Stomach (tissue), 8 donors: ENCODE measurements at regions not wholly inside any gene's neighbourhood (a gene's known extent, or its start where the extent isn't known, plus 50 kb on each side); places are given as distances from the start of the nearest gene placed in this dataset.
A peak's percentile ranks its signal among the peaks of the same experiment; 100 is the strongest.

Source experiments
- DNase-seq, 2 donors: peaks; one replicate each; pipeline versions ENCODE4 v3.0.0 to v3.0.0-alpha.2; 2013 to 2019
- H3K27ac ChIP-seq, 5 donors: fragments of 200-600 bp in 4 of 5; sonication (generic) in 4 of 5; one replicate each; pipeline ENCODE4 v1.5.1; 2013 to 2019; ENCODE audit warnings: mild to moderate bottlenecking in 1 of 5, moderate library complexity in 1 of 5
- H3K27me3 ChIP-seq, 3 donors: fragments of 200-600 bp; sonication (generic); one replicate each; pipeline ENCODE4 v1.5.1; 2017 to 2019; ENCODE audit warnings: mixed run types in 1 of 3
- H3K36me3 ChIP-seq, 4 donors: fragments of 200-600 bp; sonication (generic); 1 replicate in 3 of 4; 2 replicates in 1 of 4; pipeline ENCODE4 v1.5.1; 2016 to 2019
- H3K4me1 ChIP-seq, 4 donors: fragments of 200-600 bp; sonication (generic); one replicate each; pipeline ENCODE4 v1.5.1; 2016 to 2019
- H3K4me3 ChIP-seq, 4 donors: fragments of 200-600 bp; sonication (generic) in 3 of 4; one replicate each; pipeline ENCODE4 v1.5.1; 2016 to 2019; ENCODE audit warnings: mild to moderate bottlenecking in 1 of 4
- H3K9me3 ChIP-seq, 4 donors: fragments of 200-600 bp; sonication (generic); one replicate each; pipeline ENCODE4 v1.5.1; 2016 to 2019
- EP300 ChIP-seq: sonication (generic); formaldehyde crosslinking; IDR thresholded peaks from one replicate; pipeline ENCODE4 v1.6.1; 2017; ENCODE audit warnings: antibody characterized with exemption
- POLR2A ChIP-seq, 4 donors: fragments of 450-650 bp; IDR thresholded peaks; one replicate each; pipeline ENCODE4 v1.6.1; 2016; ENCODE audit warnings: antibody characterized with exemption in 4 of 4, control low read depth in 2 of 4, mild to moderate bottlenecking in 1 of 4, moderate library complexity in 1 of 4
- POLR2AphosphoS5 ChIP-seq, 3 donors: sonication (generic); formaldehyde crosslinking; IDR thresholded peaks; one replicate each; pipeline ENCODE4 v1.6.1; 2016; ENCODE audit warnings: antibody characterized with exemption in 3 of 3
- WGBS, 5 donors: extraction: QIAGEN DNeasy Blood & Tissue Kit in 3 of 5; methylation state at CpG; one replicate each; pipeline versions ENCODE4 v1.1.5 to v1.1.7; 2013 to 2018; 5-methylcytosine and 5-hydroxymethylcytosine counted together
- intact Hi-C: fragments of 100-400 bp; cut with DNase I; formaldehyde crosslinking; loops from one replicate; pipeline ENCODE4 v1.15.1; 2023; ENCODE audit warnings: low total_unique reads
- TF ChIP-seq, protein P1 (sequence below), 7 experiments: fragments of 450-650 bp in 4 of 7; fragments of 200-600 bp in 3 of 7; sonication (generic) in 3 of 7; IDR thresholded peaks; one replicate each; pipeline ENCODE4 v1.5.1; 2016 to 2019; ENCODE audit warnings: antibody characterized with exemption in 7 of 7, control low read depth in 2 of 7, mild to moderate bottlenecking in 1 of 7
- donor health status: healthy with polysubstance abuse.
- donor health status: Bipolar disorder and iron deficiency.
- donor health status: healthy.

DNA sequence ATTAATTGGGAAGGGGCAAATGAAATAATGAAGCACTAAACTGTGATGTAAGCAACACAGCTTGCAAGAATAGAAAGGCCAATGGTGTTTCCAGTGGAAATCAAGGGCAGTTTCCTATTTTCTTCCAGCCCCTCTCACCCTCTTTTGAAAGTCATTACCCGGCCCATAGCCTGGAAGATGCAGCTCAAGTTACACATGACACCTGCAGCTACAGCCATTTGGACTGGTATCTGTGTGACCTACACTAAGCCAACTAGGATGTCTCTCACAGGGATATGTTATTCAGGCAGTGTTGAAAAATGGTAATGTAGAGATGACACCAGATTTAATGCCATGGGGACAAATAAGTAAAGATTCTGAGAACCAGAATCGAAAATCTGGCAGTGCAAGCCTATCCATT lies 439.4 kb upstream of the ZNF462 start:
- Histone ChIP-seq H3K27me3 (no peaks in the 10 kb centered on the region), H3K9me3 (no peaks in the 10 kb centered on the region), H3K4me1 (no peaks in the 10 kb centered on the region), H3K4me3 (no peak overlapping the region), H3K27ac (no peak overlapping the region), H3K36me3 (no peaks in the 10 kb centered on the region)
- TF ChIP-seq EP300 (no peak), POLR2A (IDR thresholded peaks at IDR 0.05) (no peak), POLR2AphosphoS5 (IDR thresholded peaks at IDR 0.05) (no peak)
- TF ChIP-seq, protein P1, sequence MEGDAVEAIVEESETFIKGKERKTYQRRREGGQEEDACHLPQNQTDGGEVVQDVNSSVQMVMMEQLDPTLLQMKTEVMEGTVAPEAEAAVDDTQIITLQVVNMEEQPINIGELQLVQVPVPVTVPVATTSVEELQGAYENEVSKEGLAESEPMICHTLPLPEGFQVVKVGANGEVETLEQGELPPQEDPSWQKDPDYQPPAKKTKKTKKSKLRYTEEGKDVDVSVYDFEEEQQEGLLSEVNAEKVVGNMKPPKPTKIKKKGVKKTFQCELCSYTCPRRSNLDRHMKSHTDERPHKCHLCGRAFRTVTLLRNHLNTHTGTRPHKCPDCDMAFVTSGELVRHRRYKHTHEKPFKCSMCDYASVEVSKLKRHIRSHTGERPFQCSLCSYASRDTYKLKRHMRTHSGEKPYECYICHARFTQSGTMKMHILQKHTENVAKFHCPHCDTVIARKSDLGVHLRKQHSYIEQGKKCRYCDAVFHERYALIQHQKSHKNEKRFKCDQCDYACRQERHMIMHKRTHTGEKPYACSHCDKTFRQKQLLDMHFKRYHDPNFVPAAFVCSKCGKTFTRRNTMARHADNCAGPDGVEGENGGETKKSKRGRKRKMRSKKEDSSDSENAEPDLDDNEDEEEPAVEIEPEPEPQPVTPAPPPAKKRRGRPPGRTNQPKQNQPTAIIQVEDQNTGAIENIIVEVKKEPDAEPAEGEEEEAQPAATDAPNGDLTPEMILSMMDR (IDR thresholded peaks at IDR 0.05) = no peak
- WGBS, 5 donors = 65 to 78% (median 72%) methylated on average over 2 of the region's 2 CpGs
- intact Hi-C loops = no loop called here
- no peak for DNase-seq

DNA sequence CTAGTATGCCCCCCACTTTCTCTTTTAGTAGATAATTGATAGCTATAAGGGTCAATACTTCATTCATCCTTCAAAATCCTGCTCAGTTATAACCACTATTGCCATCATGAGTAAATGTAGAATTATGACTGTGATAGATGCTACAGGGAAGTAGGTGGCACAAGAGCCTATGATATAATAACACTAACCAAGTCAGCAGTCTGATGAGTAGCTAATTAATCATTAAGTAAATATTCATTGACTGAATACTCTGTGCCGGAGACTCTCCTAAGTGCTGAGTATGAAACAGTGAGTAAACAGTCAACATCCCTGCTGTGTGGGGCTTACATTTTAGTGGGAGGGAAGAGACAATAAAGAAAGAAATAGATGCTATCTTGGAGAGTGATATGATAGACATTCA lies 430.3 kb upstream of the ZNF462 start:
- Histone ChIP-seq H3K36me3 (no peaks in the 10 kb centered on the region), H3K27me3 (no peaks in the 10 kb centered on the region), H3K4me1 (no peaks in the 10 kb centered on the region), H3K4me3 (no peak overlapping the region), H3K27ac (no peak overlapping the region), H3K9me3 (no peaks in the 10 kb centered on the region)
- intact Hi-C loops = no loop called here
- WGBS, 5 donors = 50 to 67% (median 65%) methylated on average over 1 of the region's 1 CpG
- no peak for DNase-seq
- TF ChIP-seq POLR2A (IDR thresholded peaks at IDR 0.05) = no peak

DNA sequence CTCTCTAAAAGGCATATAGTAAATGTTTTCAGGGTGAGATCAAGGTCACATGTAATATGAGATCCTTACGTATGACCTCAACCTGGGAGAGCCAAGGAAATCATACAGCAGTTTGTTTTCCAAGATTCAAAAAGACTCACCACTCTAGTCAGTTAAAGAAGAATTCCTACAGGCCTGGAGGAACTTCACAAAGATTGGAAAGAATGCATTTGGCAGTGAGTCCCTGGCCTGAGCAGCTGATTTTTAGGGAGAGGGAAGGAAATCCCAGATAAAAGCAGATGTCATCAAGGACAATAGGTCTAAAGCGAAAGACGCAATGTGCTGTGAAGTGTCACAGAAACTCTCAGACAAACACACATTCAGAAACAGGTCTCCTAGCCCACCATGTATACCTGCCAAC lies 424.0 kb upstream of the ZNF462 start:
- Histone ChIP-seq H3K36me3 (no peaks in the 10 kb centered on the region), H3K9me3 (no peaks in the 10 kb centered on the region), H3K4me1 (no peaks in the 10 kb centered on the region), H3K27me3 (no peaks in the 10 kb centered on the region), H3K27ac (no peak overlapping the region), H3K4me3 (no peak overlapping the region)
- intact Hi-C loops = no loop called here
- DNase-seq = peak in 1 of 2 donors; percentile 53
- TF ChIP-seq EP300 (no peak), POLR2AphosphoS5 (IDR thresholded peaks at IDR 0.05) (no peak), POLR2A (IDR thresholded peaks at IDR 0.05) (no peak)
- TF ChIP-seq, protein P1 (IDR thresholded peaks at IDR 0.05) = no peak
- 45 to 82% (median 70%) methylated on average over 3 of the region's 3 CpGs for WGBS, 5 donors

- H3K27ac ChIP-seq = no peak overlapping the region
- DNase-seq = no peak
- H3K4me3 ChIP-seq = no peak overlapping the region
- intact Hi-C loops = no loop called here
- H3K9me3 ChIP-seq = no peaks in the 10 kb centered on the region
- no peaks in the 10 kb centered on the region for H3K36me3 ChIP-seq
- H3K4me1 ChIP-seq = no peaks in the 10 kb centered on the region
- 63 to 81% (median 72%) methylated on average over 3 of the region's 3 CpGs for WGBS, 5 donors
- no peaks in the 10 kb centered on the region for H3K27me3 ChIP-seq
- no peak for TF ChIP-seq EP300
- TF ChIP-seq POLR2AphosphoS5 (IDR thresholded peaks at IDR 0.05) = no peak
- TF ChIP-seq, protein P1 (IDR thresholded peaks at IDR 0.05) = no peak
- TF ChIP-seq POLR2A (IDR thresholded peaks at IDR 0.05) = no peak
Observed at GRCh38 chr9:106441283-106441682, 421.7 kb upstream of the ZNF462 start.

DNA sequence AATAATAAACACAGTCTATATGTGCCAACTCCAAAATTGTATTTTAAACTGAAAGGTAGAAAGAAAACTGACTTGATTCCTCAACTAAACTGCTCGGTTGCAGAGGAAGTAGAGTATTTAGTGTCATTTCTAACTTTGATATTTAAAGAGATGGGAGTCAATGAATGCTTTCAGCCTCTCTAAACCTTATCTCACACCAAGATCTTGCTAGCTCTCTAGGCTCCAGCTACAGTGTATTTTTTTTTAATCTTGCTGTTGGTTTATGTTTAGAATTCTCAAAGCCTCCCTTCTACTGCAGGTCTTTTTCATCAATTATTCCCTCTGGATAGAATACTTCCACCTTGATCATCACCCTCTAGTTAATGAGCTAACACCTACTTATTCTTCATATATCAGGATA lies 419.4 kb upstream of the ZNF462 start:
- H3K9me3 ChIP-seq = no peaks in the 10 kb centered on the region
- no peak for TF ChIP-seq POLR2A (IDR thresholded peaks at IDR 0.05)
- no peak for TF ChIP-seq POLR2AphosphoS5 (IDR thresholded peaks at IDR 0.05)
- TF ChIP-seq EP300 = no peak
- TF ChIP-seq, protein P1 (IDR thresholded peaks at IDR 0.05) = no peak
- intact Hi-C loops = no loop called here

More for the DNA sequence above, 419.4 kb upstream of the ZNF462 start:
- Histone ChIP-seq H3K27ac (no peak overlapping the region), H3K27me3 (no peaks in the 10 kb centered on the region), H3K4me3 (no peak overlapping the region), H3K4me1 (no peaks in the 10 kb centered on the region), H3K36me3 (no peaks in the 10 kb centered on the region)
- WGBS, 5 donors = 58 to 71% (median 67%) methylated on average over 1 of the region's 1 CpG
- no peak for DNase-seq
